GM19238 (cell line): ENCODE measurements at regions not wholly inside any gene's neighbourhood (a gene's known extent, or its start where the extent isn't known, plus 50 kb on each side); places are given as distances from the start of the nearest gene placed in this dataset.
"Not testable (repeated sequence)": the region's sequence is repeated elsewhere in the genome, so short reads cannot be mapped to it uniquely, and the experiment has no call there.

Experiments
- DNase-seq: peaks from one replicate; pipeline ENCODE4 v3.0.0; 2011; ENCODE audit warnings: low spot score; ENCODE audit not compliant: insufficient read length

DNA sequence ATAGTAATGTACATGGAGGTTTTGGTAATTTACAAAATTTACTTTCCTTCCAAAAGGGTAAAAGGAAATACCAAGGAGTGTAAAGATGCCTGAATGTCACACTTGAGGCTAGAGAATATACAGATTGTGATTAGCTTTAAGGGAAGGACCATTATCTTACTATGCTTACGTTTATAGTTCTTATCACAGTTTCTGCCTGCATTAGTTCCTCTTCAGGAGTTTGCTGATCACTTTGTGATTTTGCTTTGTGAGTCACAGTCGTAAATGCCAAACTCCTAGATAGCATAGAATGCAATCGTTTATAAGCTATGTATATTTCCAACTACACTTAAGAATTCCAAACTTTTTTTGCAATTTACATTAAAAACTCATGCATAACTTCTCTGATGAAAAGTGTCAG, 1034.6 kb downstream of the DIPK2A start:
- no peak for DNase-seq

DNA sequence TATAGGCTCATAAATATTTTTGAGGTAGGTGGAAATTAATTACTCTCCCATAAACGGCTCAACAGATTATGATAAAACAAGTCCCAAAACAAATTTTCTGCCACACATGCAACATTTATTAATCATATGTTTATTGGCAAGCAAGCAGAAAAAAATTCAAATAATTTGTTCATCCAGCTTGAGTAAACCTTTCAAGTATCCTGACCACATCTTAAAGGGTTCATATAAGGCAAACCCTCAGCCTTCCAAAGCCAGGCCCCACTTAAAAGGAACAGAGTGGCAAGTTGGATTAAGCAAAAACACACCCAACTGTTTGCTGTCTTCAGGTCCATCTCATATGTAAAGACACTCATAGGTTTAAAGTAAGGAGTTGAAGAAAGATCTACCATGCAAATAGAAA, 1042.3 kb downstream of the DIPK2A start:
- no peak for DNase-seq

DNA sequence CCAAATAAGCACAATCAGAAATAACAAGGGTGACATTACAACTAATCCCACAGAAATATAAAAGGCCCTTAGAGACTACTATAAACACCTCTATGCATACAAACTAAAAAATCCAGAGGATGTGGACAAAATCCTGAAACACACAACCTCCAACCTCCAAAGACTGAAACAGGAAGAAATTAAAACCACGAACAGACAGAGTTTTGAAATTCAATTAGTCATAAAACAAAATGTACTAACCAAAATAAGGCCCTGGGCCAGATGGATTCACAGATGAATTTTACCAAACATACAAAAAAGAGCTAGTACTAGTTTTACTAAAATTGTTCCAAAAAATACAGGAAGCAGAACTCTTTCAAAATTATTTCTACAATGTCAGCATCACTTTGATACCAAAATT, 1043.6 kb downstream of the DIPK2A start:
- no peak for DNase-seq

DNA sequence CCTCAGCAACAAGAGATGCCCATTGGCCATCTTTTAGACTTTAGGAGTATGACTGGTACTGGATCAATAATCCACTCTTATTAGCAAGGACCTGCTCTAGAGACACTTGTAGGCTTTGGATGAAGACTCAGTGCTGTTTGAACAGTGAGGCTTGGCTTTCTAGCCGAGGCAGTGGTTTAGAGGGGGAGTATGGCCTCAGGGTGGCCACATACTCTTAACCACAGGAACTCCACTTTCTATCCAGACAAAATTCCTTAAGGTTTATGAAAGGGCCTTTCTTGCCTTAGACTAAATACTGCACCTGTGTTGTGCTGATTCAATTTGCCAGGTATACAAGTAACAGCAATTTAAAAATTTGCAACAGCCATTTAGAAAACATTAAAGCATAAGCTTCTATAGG, 1046.3 kb downstream of the DIPK2A start:
- DNase-seq = no peak

DNA sequence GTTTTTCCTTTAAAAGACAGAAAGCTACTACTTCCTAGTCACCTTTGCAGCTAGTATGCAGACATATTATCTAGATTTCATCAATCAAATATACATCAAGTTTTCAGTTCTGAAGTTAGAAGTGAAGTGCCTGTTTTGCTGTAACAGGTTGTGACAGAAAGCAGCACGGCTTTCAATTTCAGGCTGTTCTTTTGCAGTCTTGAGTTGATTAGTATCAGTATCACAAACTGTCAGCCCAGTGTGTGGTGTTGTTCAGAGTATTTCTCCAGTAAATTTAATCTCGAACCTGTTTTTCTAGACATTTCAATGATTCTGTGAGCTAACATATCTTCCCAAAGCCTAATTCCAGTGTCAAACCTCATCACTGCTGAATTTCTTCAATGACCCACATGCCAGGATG, 1050.8 kb downstream of the DIPK2A start:
- no peak for DNase-seq

DNA sequence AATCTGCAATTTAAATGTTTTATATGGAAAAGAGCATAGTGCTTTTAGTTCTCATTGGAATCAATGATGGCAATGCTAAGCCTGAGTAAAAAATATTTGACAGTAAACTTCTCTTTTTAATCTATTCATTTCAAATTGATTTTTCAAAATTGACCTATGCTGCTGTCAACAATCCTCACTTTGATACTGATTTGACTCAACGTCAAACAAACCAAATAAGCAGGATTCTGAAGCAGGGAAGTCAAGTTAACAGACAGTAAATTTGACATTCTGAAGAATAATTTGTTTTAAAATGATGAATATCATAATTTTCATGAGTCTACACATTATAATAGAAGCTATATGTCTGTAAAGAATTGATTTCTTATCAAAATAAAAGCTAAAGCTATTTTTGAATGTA, 1053.1 kb downstream of the DIPK2A start:
- no peak for DNase-seq

DNA sequence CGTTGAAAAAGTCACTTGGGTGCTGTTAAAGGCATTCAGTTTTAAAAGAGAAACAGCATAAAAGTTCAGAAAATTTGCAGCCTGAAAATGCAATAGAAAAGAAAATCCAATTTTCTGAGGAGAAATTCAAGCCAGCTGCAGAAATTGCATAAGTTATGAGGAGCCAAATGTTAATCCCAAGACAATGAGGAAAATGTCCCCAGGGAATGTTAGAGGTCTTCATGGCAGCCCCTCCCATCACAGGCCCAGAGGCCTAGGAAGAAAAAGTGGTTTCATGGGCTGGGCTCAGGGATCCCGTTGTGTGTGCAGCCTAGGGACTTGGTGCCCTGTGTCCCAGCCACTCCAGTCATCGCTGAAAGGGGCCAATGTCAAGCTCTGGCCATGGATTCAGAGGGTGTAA, 1055.6 kb downstream of the DIPK2A start:
- DNase-seq = not testable (repeated sequence)

DNA sequence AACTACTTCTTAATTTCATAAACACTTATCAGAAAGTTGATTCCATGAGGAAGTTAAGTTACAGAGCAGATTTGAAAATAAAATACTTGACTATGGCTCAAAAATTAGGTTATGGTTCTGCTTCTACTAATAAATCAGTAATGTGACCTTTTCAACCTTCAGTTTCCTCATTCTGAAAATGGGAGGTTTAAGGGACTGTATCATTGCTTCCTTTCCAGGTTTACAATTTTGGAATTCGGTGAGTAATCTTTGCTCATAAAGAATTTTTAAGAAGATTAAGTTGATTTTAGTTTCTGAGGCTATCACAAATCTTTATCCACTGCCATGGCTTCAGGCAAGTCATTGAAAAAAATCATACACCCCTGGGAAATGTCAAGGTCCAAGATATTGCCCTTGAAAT, 1061.2 kb downstream of the DIPK2A start:
- DNase-seq = no peak

DNA sequence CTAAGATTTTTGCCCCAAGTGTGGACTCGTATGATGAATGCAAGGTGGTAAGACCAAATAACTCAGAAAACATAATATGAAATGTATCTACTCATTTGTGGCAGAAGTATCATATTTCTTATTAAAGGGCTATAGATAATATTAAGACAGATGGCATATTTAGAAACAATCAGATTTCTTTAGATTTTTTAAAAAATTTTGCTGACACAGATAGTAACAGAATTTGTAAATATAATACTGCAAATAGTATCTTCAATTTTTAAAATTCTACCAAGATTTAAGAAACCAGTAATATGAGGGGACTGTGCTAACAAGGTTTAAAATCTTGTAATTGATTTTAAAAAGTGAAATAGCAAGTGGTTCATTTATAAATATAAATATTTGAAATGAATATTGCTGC, 1064.1 kb downstream of the DIPK2A start:
- DNase-seq = no peak

DNA sequence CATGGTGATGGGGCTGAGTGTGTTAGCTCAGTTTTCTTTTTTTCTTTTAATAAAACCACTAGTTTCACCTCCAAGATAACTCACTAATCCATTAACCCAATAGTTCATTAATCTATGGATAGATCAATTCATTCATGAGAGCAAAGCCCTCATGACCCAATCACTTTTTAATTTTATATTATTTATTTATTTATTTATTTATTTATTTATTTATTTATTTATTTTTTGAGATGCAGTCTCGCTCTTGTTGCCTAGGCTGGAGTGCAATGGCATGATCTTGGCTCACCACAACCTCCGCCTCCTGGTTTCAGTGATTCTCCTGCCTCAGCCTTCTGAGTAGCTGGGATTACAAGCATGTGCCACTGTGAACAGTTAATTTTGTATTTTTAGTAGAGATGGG, 1082.4 kb downstream of the DIPK2A start:
- DNase-seq = not testable (repeated sequence)

DNA sequence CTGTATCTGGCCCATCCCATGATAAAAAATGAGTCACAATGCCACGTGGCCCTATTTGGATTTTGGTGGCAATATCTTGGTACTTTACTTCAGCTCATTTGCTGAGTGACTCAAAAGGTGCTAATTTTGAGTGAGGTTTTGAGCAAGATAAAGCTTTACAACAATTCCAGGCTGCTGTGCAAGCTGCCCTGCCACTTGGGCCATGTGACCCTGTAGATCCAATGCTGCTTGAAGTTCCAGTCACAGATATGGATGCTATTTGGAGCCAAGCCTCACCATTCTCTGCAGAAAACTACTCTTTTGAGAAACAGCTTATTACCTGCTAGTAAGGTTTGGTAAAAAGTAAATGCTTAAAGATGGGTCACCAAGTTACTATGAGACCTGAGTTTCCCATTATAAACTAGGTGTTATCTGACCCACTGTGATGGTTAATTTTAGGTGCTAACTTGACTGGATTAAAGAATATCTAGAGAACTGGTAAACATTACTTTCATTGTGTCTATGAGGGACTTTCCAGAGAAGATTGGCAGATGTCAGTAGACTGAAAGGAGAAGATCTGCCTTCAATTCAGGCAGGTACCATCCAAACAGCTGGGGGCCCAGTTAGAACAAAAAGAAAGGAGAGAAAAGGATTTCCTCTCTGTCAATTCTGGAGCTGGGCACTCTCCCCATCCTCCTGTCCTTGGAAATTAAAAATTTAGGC, 1083.9 kb downstream of the DIPK2A start:
- no peak for DNase-seq

DNA sequence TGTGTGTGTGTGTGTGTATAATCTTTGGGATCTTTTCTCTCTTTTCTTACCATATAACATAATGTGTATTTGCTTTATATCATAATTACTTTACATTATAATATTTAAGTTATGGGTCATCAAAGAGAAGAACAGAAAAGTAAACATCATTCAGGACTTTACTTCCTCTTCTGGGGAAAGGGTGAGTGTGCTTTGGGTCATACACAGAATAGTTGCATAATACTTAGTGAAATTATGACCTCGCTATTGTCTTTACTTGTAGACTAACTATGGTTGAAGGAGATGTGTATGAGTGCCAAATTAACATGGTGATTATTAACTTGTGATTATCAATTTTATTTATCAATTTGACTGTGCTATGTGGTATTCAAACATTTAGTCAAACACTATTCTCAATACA, 1086.9 kb downstream of the DIPK2A start:
- no peak for DNase-seq

DNA sequence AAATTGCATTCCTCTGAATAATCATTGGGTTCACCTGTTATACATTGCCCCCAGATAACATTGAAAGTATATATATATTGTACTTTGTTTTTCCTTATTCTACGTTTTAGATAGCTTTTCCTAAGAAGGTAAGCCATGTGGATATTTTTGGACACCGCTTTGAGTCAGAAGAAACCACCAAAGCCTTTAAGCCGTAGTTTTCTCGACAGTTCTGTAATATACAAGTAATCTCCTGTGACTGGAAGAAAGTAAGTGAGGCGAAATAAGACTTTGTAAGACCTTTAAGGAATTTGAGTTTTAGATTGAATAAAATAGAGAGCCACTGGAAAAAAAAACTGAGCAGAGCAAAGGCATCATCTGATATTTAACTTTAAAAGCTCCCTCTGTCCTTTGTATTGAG, 1092.0 kb downstream of the DIPK2A start:
- DNase-seq = no peak

DNA sequence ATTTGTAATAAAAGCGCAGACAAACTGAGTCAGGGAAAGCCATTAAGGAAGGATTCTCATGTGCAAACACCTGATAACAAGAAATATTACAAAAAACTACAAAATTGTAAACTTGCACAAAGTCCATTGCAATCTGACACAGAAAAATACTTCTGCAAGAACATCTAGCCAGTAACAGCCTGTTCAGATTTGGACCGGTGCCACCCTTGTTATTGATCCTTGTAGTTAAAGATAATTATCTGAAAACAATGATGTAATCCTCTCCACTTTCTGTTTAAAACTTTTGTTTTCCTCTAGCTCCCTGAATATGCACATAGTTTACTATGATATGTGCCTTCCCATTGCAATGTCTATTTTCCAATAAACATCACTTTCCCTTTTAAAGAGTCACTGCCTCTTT, 1090.2 kb downstream of the PLOD2 start:
- no peak for DNase-seq

DNA sequence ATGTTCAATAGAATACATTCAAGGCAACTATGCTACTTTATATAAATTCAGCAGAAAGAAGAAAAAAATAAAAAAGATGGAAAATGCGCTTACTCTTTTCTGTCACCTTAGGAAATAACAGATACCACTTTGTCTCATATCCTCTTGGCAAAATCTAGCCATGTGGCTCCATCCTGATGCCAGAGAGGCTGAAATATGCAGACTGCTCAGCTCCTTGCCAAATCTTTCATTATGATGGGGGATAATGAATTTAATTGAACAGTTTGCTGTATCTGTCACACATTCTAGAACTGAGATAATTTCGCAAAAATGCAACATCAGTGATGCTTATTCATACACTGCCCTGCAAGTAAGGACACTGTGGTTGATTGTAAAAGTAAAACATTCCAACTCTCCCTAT, 1081.5 kb downstream of the PLOD2 start:
- no peak for DNase-seq

DNA sequence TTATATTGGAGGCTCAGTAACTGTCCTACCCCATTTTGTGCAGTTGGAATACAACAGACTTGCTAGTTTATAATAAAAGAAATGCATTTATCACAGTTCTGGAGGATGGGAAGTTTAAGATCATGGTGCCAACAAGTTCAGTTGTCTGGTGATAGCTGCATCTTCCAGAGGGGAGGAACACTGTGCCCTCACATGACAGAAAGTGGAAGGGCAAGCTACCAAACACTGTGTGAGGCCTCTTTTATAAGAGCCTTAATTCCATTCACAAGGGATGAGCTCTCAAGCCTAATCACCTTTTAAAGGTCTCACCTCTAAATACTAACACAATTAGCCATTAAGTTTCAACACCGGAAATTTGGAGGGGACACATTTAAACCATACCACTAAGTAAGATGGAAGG, 1073.9 kb downstream of the PLOD2 start:
- no peak for DNase-seq

DNA sequence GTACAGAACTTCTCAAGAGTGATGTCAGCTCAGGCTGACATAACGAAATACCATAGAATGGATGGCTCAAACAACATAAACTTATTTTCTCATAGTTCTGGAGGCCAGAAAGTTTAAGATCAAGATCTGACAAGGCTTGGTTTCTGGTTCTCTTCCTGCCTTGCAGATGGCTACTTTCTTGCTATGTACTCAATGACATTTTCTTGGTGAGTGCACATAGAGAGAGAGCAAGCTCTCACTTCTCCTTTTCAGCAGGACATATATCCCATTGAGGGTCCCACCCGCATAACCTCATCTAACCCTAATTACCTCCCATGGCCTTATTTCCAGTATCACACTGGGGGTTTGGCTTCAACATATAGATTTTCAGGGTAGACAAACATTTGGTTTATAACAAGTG, 1072.1 kb downstream of the PLOD2 start:
- no peak for DNase-seq

DNA sequence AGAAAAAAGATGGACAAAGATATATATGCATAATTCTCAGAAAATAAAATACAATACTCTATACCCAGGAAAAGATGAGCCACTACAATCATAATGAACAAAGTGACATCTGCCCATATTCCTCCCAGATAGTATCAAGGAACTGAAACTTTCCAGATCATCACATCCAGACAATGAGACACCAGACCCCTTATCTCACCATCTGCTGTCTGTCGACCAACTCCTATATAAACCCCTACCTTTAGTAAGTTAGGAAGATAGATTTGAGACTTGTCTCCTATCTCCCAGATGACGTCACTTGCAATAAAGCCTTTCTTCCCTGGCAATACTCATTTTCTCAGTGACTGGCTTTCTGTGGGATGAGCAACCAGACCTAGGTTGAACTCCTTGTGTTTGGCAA, 1071.6 kb downstream of the PLOD2 start:
- DNase-seq = no peak

DNA sequence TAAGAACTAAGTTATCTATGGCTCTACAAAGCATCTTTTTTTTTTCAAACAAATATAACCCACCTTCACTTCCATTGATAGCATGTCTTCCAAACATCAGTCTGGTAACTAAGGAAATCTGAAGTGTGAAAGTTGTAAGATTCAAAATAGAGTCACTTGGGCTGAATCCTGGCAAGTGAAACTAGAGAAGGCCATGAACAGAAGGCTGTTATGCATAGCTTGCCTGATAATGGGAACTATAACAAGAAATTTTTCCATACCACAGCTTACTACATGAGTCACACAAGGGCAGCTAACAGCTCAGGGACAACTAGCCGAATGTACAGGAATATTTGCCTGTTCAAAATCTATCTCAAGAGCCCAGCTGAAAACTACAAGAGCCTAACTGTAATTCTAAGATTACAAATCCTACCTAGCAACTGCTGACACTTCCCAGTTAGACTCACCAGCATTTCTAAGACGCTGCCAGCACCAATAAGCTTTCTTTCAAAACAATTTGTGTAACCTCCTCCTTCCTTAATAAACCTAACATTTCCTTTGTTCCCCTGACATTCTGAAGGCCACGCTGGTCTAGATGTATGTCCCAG, 1066.5 kb downstream of the PLOD2 start:
- no peak for DNase-seq

DNA sequence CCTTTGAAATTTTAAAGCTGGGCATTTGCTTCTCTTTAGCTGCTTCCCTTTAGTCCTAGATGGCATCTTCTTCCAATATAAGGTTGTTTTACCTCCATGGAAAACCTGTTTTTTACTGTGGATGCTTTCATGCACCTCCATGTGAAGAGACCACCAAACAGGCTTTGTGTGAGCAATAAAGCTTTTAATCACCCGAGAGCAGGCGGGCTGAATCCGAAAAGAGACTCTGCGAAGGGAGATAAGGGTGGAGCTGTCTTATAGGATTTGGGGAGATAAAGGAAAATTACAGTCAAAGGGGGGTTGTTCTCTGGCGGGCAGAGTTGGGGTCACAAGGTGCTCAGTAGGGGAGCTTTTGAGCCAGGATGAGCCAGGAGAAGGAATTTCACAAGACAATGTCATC, 1049.8 kb downstream of the PLOD2 start:
- DNase-seq = not testable (repeated sequence)

DNA sequence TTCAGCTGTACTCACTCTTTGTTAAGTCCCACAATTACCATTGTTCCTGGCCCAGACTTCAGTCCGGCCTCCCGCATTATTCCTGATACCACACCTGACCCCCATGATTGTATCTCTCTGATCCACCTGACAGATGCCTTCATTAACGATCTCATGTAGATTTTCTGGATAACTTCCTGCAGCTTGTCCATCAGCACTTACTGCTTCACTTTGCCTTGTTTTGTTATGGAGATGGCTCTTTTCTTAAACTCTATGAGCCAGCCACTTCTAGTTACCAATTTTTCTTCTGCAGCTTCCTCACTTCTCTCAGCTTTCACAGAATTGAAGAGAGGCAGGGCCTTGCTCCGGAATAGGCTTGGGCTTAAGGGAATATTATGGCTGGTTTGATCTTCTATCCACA, 1044.2 kb downstream of the PLOD2 start:
- no peak for DNase-seq

DNA sequence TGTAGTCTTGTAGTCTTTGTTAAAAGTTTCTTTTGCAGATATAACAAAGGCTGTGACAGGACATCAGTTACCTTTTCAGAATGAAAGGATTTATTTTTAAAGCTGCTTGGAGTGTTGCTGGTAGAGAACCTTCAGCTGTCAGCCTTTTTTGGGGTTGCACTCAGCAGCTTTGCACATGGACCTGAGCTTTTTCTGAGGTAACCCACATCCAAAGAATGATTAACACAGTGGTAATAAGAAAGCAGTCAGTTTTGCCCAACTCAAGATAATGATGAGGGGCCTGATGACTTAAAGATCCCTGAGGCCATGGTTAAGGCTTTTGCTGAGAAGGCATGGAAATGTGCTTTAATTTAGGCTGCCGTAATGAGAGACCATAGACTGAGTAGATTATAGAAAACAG, 1042.7 kb downstream of the PLOD2 start:
- DNase-seq = no peak

DNA sequence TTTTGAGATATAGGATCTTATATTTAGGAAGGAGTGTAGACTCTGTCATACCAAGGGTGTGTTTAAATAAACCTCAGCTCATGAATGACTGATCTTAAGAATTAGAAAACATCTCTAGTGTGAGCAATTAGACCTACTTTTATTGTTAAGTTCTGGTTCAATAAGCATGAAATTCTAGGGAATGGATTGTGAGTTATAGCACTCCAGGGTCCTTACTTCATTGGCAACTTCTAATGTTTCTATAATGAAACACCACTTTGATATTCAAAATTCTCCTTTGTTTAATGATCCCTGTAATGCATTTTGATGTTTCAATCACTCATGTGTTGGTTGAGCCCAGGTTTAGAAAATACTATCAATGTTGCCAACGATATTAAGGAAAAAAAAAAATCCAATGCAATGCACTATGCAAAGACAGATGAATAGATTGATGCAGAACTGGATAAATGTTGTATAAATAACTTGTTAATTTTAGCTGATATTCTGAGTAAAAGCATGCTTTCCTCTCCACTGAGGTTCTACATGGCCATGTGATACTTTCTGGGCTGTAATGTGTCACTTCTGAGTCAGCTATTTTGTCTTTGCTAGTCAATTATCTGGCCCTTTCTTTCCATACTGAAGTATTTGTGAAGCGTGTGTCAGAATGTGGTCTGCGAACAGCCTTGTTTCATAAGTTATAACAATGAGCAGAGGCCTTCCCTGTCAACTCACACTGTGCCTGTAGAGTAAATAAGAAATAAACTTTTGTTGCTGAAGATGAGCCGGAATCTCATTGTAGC, 1035.9 kb downstream of the PLOD2 start:
- no peak for DNase-seq
